HG03045 (cell line): ENCODE measurements at regions not wholly inside any gene's neighbourhood (a gene's known extent, or its start where the extent isn't known, plus 50 kb on each side); places are given as distances from the start of the nearest gene placed in this dataset.
"Not testable (repeated sequence)": the region's sequence is repeated elsewhere in the genome, so short reads cannot be mapped to it uniquely, and the experiment has no call there.

Experiments
- ATAC-seq: cut with Tn5 transposase; IDR thresholded peaks from one replicate; pipeline ENCODE4 v1.9.1; 2021; ENCODE audit warnings: mild to moderate bottlenecking, moderate library complexity; ENCODE audit not compliant: unreplicated experiment

- no peak for ATAC-seq
These were observed 175.1 kb downstream of the FASLG start for GRCh38 chr1:172833954-172834353.

GRCh38 chr1:172834609-172835008 is 175.7 kb downstream of the FASLG start:
- ATAC-seq = no peak

GRCh38 chr1:172835834-172836233 is 176.9 kb downstream of the FASLG start:
- ATAC-seq = no peak

- no peak for ATAC-seq
These were observed 179.1 kb downstream of the FASLG start for GRCh38 chr1:172837816-172838679.

- ATAC-seq = no peak
These were observed 179.9 kb downstream of the FASLG start for GRCh38 chr1:172838680-172839313.

- not testable (repeated sequence) for ATAC-seq
These were observed 180.7 kb downstream of the FASLG start for GRCh38 chr1:172839639-172840038.

- ATAC-seq = no peak
These were observed 184.5 kb downstream of the FASLG start for GRCh38 chr1:172843444-172843843.

GRCh38 chr1:172845371-172845770 is 186.5 kb downstream of the FASLG start:
- no peak for ATAC-seq

- ATAC-seq = no peak
These were observed 187.0 kb downstream of the FASLG start for GRCh38 chr1:172845865-172846264.

GRCh38 chr1:172847814-172848213 is 188.9 kb downstream of the FASLG start:
- not testable (repeated sequence) for ATAC-seq

GRCh38 chr1:172849653-172850052 is 190.8 kb downstream of the FASLG start:
- ATAC-seq = no peak

GRCh38 chr1:172851077-172851476 is 192.2 kb downstream of the FASLG start:
- ATAC-seq = no peak

GRCh38 chr1:172851856-172852255 is 193.0 kb downstream of the FASLG start:
- ATAC-seq = no peak

GRCh38 chr1:172855983-172856382 is 194.8 kb downstream of the TNFSF18 start:
- not testable (repeated sequence) for ATAC-seq

GRCh38 chr1:172863031-172863430 is 187.7 kb downstream of the TNFSF18 start:
- no peak for ATAC-seq

GRCh38 chr1:172867216-172867818 is 183.4 kb downstream of the TNFSF18 start:
- ATAC-seq = no peak

- no peak for ATAC-seq
These were observed 179.7 kb downstream of the TNFSF18 start for GRCh38 chr1:172870901-172871606.

- no peak for ATAC-seq
These were observed 175.8 kb downstream of the TNFSF18 start for GRCh38 chr1:172874950-172875349.

GRCh38 chr1:172875892-172876291 is 174.8 kb downstream of the TNFSF18 start:
- no peak for ATAC-seq

GRCh38 chr1:172882385-172882784 is 168.4 kb downstream of the TNFSF18 start:
- ATAC-seq = no peak

- no peak for ATAC-seq
These were observed 167.9 kb downstream of the TNFSF18 start for GRCh38 chr1:172882791-172883386.
